ENCODE measurements at regions not wholly inside any gene's neighbourhood (a gene's known extent, or its start where the extent isn't known, plus 50 kb on each side); places are given as distances from the start of the nearest gene placed in this dataset.

- Histone ChIP-seq H3K4me3 (ENCODE audit: low read length) (no peak overlapping the region), H3K36me3 (ENCODE audit: control insufficient read depth, low read depth, low read length) (no peaks in the 10 kb centered on the region), H3K27me3 (ENCODE audit: control insufficient read depth, insufficient read depth, low read length) (no peaks in the 10 kb centered on the region), H3K4me1 (ENCODE audit: control insufficient read depth, low read depth, low read length) (no peaks in the 10 kb centered on the region), H3K27ac (ENCODE audit: low read length) (no peak overlapping the region), H3K9ac (ENCODE audit: low read length) (no peak overlapping the region), H3K9me3 (ENCODE audit: control insufficient read depth, low read depth, low read length) (no peaks in the 10 kb centered on the region)
Observed at GRCh38 chr4:167602157-167602556, 367.9 kb upstream of the SPOCK3 start.

GRCh38 chr4:167606551-167606950, 372.3 kb upstream of the SPOCK3 start:
- Histone ChIP-seq H3K4me1 (ENCODE audit: control insufficient read depth, low read depth, low read length) (no peaks in the 10 kb centered on the region), H3K9ac (ENCODE audit: low read length) (no peak overlapping the region), H3K27ac (ENCODE audit: low read length) (no peak overlapping the region), H3K27me3 (ENCODE audit: control insufficient read depth, insufficient read depth, low read length) (no peaks in the 10 kb centered on the region), H3K9me3 (ENCODE audit: control insufficient read depth, low read depth, low read length) (no peaks in the 10 kb centered on the region), H3K4me3 (ENCODE audit: low read length) (no peak overlapping the region), H3K36me3 (ENCODE audit: control insufficient read depth, low read depth, low read length) (no peaks in the 10 kb centered on the region)

- H3K4me3 ChIP-seq (ENCODE audit: low read length) = no peak overlapping the region
- H3K4me1 ChIP-seq (ENCODE audit: control insufficient read depth, low read depth, low read length) = no peaks in the 10 kb centered on the region
Observed at GRCh38 chr4:167613381-167613780, 379.1 kb upstream of the SPOCK3 start.

GRCh38 chr4:167614866-167615265, 380.6 kb upstream of the SPOCK3 start:
- H3K9ac ChIP-seq (ENCODE audit: low read length) = no peak overlapping the region
- no peaks in the 10 kb centered on the region for H3K4me1 ChIP-seq (ENCODE audit: control insufficient read depth, low read depth, low read length)
- H3K36me3 ChIP-seq (ENCODE audit: control insufficient read depth, low read depth, low read length) = no peaks in the 10 kb centered on the region
- no peak overlapping the region for H3K27ac ChIP-seq (ENCODE audit: low read length)
- H3K27me3 ChIP-seq (ENCODE audit: control insufficient read depth, insufficient read depth, low read length) = no peaks in the 10 kb centered on the region
- H3K4me3 ChIP-seq (ENCODE audit: low read length) = no peak overlapping the region
- no peaks in the 10 kb centered on the region for H3K9me3 ChIP-seq (ENCODE audit: control insufficient read depth, low read depth, low read length)

More at GRCh38 chr4:167613381-167613780, 379.1 kb upstream of the SPOCK3 start:
- H3K36me3 ChIP-seq (ENCODE audit: control insufficient read depth, low read depth, low read length) = no peaks in the 10 kb centered on the region
- no peaks in the 10 kb centered on the region for H3K27me3 ChIP-seq (ENCODE audit: control insufficient read depth, insufficient read depth, low read length)
- no peak overlapping the region for H3K27ac ChIP-seq (ENCODE audit: low read length)
- no peak overlapping the region for H3K9ac ChIP-seq (ENCODE audit: low read length)
- no peaks in the 10 kb centered on the region for H3K9me3 ChIP-seq (ENCODE audit: control insufficient read depth, low read depth, low read length)

- no peaks in the 10 kb centered on the region for H3K36me3 ChIP-seq (ENCODE audit: control insufficient read depth, low read depth, low read length)
- no peaks in the 10 kb centered on the region for H3K27me3 ChIP-seq (ENCODE audit: control insufficient read depth, insufficient read depth, low read length)
Observed at GRCh38 chr4:167616476-167616875, 382.2 kb upstream of the SPOCK3 start.

GRCh38 chr4:167622481-167623240, 388.4 kb upstream of the SPOCK3 start:
- H3K27me3 ChIP-seq (ENCODE audit: control insufficient read depth, insufficient read depth, low read length) = no peaks in the 10 kb centered on the region
- H3K4me1 ChIP-seq (ENCODE audit: control insufficient read depth, low read depth, low read length) = no peaks in the 10 kb centered on the region
- H3K9me3 ChIP-seq (ENCODE audit: control insufficient read depth, low read depth, low read length) = no peaks in the 10 kb centered on the region
- no peak overlapping the region for H3K27ac ChIP-seq (ENCODE audit: low read length)
- H3K36me3 ChIP-seq (ENCODE audit: control insufficient read depth, low read depth, low read length) = no peaks in the 10 kb centered on the region
- no peak overlapping the region for H3K9ac ChIP-seq (ENCODE audit: low read length)
- no peak overlapping the region for H3K4me3 ChIP-seq (ENCODE audit: low read length)

More at GRCh38 chr4:167616476-167616875, 382.2 kb upstream of the SPOCK3 start:
- H3K4me3 ChIP-seq (ENCODE audit: low read length) = no peak overlapping the region
- H3K9me3 ChIP-seq (ENCODE audit: control insufficient read depth, low read depth, low read length) = no peaks in the 10 kb centered on the region
- H3K9ac ChIP-seq (ENCODE audit: low read length) = no peak overlapping the region
- H3K27ac ChIP-seq (ENCODE audit: low read length) = no peak overlapping the region
- no peaks in the 10 kb centered on the region for H3K4me1 ChIP-seq (ENCODE audit: control insufficient read depth, low read depth, low read length)

- H3K4me3 ChIP-seq (ENCODE audit: low read length) = no peak overlapping the region
- H3K4me1 ChIP-seq (ENCODE audit: control insufficient read depth, low read depth, low read length) = no peaks in the 10 kb centered on the region
- no peak overlapping the region for H3K9ac ChIP-seq (ENCODE audit: low read length)
- no peaks in the 10 kb centered on the region for H3K36me3 ChIP-seq (ENCODE audit: control insufficient read depth, low read depth, low read length)
- no peak overlapping the region for H3K27ac ChIP-seq (ENCODE audit: low read length)
- H3K27me3 ChIP-seq (ENCODE audit: control insufficient read depth, insufficient read depth, low read length) = no peaks in the 10 kb centered on the region
- H3K9me3 ChIP-seq (ENCODE audit: control insufficient read depth, low read depth, low read length) = no peaks in the 10 kb centered on the region
Observed at GRCh38 chr4:167623241-167623572, 388.9 kb upstream of the SPOCK3 start.

GRCh38 chr4:167629272-167629671, 395.0 kb upstream of the SPOCK3 start:
- Histone ChIP-seq H3K27ac (ENCODE audit: low read length) (no peak overlapping the region), H3K4me1 (ENCODE audit: control insufficient read depth, low read depth, low read length) (no peaks in the 10 kb centered on the region), H3K27me3 (ENCODE audit: control insufficient read depth, insufficient read depth, low read length) (no peaks in the 10 kb centered on the region), H3K36me3 (ENCODE audit: control insufficient read depth, low read depth, low read length) (no peaks in the 10 kb centered on the region), H3K4me3 (ENCODE audit: low read length) (no peak overlapping the region), H3K9me3 (ENCODE audit: control insufficient read depth, low read depth, low read length) (no peaks in the 10 kb centered on the region), H3K9ac (ENCODE audit: low read length) (no peak overlapping the region)

- no peaks in the 10 kb centered on the region for H3K9me3 ChIP-seq (ENCODE audit: control insufficient read depth, low read depth, low read length)
- no peak overlapping the region for H3K27ac ChIP-seq (ENCODE audit: low read length)
- no peak overlapping the region for H3K4me3 ChIP-seq (ENCODE audit: low read length)
- no peaks in the 10 kb centered on the region for H3K36me3 ChIP-seq (ENCODE audit: control insufficient read depth, low read depth, low read length)
- H3K4me1 ChIP-seq (ENCODE audit: control insufficient read depth, low read depth, low read length) = no peaks in the 10 kb centered on the region
- H3K9ac ChIP-seq (ENCODE audit: low read length) = no peak overlapping the region
- H3K27me3 ChIP-seq (ENCODE audit: control insufficient read depth, insufficient read depth, low read length) = no peaks in the 10 kb centered on the region
Observed at GRCh38 chr4:167642250-167642649, 408.0 kb upstream of the SPOCK3 start.

- Histone ChIP-seq H3K36me3 (ENCODE audit: control insufficient read depth, low read depth, low read length) (no peaks in the 10 kb centered on the region), H3K9ac (ENCODE audit: low read length) (no peak overlapping the region), H3K27ac (ENCODE audit: low read length) (no peak overlapping the region), H3K9me3 (ENCODE audit: control insufficient read depth, low read depth, low read length) (no peaks in the 10 kb centered on the region), H3K4me3 (ENCODE audit: low read length) (no peak overlapping the region), H3K4me1 (ENCODE audit: control insufficient read depth, low read depth, low read length) (no peaks in the 10 kb centered on the region), H3K27me3 (ENCODE audit: control insufficient read depth, insufficient read depth, low read length) (no peaks in the 10 kb centered on the region)
Observed at GRCh38 chr4:167645358-167645757, 411.1 kb upstream of the SPOCK3 start.

GRCh38 chr4:167652267-167652666, 418.0 kb upstream of the SPOCK3 start:
- H3K9ac ChIP-seq (ENCODE audit: low read length) = no peak overlapping the region
- H3K4me1 ChIP-seq (ENCODE audit: control insufficient read depth, low read depth, low read length) = no peaks in the 10 kb centered on the region
- no peaks in the 10 kb centered on the region for H3K27me3 ChIP-seq (ENCODE audit: control insufficient read depth, insufficient read depth, low read length)
- no peaks in the 10 kb centered on the region for H3K36me3 ChIP-seq (ENCODE audit: control insufficient read depth, low read depth, low read length)
- no peak overlapping the region for H3K4me3 ChIP-seq (ENCODE audit: low read length)
- H3K9me3 ChIP-seq (ENCODE audit: control insufficient read depth, low read depth, low read length) = no peaks in the 10 kb centered on the region
- H3K27ac ChIP-seq (ENCODE audit: low read length) = no peak overlapping the region

GRCh38 chr4:167688660-167689142, 403.6 kb upstream of the ANXA10 start:
- H3K4me3 ChIP-seq (ENCODE audit: low read length) = no peak overlapping the region
- no peak overlapping the region for H3K9ac ChIP-seq (ENCODE audit: low read length)
- H3K36me3 ChIP-seq (ENCODE audit: control insufficient read depth, low read depth, low read length) = no peaks in the 10 kb centered on the region
- no peaks in the 10 kb centered on the region for H3K27me3 ChIP-seq (ENCODE audit: control insufficient read depth, insufficient read depth, low read length)
- no peaks in the 10 kb centered on the region for H3K4me1 ChIP-seq (ENCODE audit: control insufficient read depth, low read depth, low read length)
- no peak overlapping the region for H3K27ac ChIP-seq (ENCODE audit: low read length)
- H3K9me3 ChIP-seq (ENCODE audit: control insufficient read depth, low read depth, low read length) = no peaks in the 10 kb centered on the region

Data from iPS-18a (cell line).